NK-92 treated with Interleukin-12 subunit alpha and Interleukin-12 subunit beta, amount 100 ng/mL, for 24 hours (cell line): ENCODE measurements at regions not wholly inside any gene's neighbourhood (a gene's known extent, or its start where the extent isn't known, plus 50 kb on each side); places are given as distances from the start of the nearest gene placed in this dataset.
"Not testable (repeated sequence)": the region's sequence is repeated elsewhere in the genome, so short reads cannot be mapped to it uniquely, and the experiment has no call there.

ENCODE experiments used
- DNase-seq: peaks from one replicate; lab custom pipeline; 2025; lab: John Stamatoyannopoulos, UW

DNA sequence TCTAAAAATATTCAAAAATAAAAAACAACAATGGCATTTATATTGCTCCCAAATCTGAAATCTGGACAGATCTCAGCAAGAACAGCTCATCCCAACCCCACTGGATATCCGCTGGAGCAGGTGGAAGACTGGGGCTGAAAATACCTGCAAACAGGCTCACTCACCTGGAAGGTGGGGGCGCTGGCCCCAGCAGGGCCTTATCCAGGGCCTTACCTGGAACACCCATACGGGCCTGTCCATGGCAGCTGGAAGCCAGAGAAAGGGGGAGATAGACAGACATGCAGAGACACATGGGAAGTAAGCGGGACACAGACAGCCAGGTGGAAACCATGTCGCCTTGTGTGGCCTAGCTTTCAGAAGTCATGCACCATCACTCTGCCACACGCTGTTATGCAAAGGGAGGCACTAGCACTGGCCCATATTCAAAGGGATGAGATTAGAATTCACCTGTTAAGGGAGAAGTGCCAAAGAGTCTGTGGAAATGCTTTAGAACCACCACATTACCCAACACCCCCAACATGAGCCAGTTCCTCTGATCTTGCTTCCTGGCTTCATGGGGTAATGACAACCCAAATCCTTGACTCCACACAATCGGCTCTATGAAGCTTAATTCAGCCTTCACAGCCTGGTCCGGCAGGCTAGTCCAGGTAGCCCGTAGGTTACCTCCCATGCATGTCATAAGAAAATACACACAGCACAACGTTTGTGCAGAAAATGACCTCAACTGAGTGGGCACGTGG lies 99.0 kb upstream of the CDYL start:
- no peak for DNase-seq

DNA sequence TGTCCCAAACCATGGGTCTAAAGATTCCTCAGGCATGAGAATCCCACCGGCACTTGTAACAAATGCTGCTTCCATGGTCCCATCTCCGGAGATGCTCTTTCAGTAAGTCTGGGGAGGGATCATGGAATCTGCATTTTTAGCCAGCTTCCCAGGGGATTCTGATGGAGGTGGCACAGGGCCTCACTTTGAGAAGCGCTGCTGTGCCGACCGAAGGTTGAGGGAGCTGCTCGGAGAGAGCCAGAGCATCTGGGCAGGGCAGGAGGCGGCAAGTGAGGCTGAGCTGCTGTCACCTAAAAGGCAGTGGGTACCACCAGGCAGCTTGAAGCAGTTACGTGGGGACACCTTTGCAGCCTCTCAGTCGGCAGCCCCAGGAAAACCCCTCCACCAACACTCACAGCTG lies 100.2 kb upstream of the CDYL start:
- DNase-seq = no peak

DNA sequence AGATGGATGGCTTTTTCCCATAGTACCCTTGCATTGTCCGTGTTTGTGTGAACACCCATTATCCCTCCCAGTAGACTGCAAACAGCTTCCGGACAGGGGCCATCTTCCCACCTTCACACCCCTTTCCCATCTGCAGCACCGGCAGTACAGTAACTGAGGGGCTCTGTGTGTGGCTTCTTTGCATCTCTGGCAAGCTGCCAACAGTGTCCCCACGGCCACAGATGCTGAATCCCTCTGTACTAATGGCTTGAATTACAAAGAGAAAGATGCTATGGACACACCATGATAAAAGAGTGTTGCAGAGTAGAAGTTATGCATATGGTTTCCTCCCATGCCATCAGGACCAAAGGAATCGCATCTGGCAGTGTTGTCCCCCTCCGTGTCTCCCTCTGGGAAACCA lies 101.1 kb upstream of the CDYL start:
- no peak for DNase-seq

DNA sequence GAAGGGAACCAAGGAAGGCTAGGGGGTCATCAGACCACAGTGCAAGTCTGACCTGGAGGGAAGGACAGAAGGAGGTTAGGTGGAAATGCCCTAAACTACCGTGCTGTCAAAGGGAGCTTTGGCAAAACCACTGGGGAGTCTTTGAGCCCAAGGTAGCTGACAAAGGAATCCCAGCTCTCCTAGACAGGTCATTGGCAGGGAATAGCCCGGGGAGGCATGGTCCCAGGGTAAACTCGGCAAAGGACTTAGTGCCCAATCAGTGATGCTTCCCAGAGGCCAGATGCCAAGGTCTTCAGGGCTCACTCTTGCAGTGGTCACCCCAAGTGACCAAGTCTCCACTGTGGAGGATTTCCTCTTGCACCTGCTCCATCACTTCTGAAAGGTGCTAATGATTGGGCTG lies 102.3 kb upstream of the CDYL start:
- no peak for DNase-seq

DNA sequence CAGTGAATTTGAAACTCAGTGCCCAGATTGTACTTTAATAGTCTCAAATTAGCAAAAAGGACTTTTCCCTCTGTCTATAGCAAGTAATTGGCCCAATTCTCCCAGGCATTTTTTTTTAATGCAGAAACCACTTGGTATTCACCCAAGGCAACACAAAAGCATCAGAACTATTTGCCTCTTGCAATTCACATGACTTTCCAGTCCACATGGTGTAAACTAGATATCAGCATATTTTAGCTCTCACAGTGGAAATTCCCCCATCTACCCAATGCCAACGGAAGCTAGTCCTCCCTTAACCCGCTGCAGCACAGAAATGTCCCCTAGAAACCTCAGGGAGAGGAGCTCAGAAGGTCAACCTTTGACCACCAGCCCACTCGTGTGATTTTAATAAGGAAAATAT lies 103.4 kb upstream of the CDYL start:
- no peak for DNase-seq

DNA sequence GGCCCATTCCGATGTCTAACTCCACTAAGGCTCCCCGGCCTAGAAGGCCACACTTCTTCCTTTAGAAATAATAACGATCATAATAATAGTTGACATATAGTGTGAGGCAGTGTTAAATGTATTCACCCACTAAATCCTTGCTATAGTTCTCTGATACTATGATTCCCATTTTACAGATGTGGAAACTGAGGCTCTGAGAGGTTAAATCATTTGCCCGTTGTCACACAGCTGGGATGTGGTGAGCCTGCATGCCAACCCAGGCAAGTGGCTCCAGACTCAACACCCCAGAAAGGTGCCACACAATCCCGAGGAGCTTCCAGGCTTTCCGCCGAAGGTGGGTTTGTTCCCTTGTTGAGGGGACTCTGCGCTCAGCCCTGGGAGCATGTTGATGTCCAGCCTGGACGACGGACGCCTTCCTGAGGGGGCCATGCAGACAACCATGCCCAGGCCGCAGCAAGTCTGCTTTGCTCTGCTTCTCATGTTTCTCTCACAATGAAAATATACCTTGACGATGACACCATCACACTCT lies 104.6 kb upstream of the CDYL start:
- no peak for DNase-seq

DNA sequence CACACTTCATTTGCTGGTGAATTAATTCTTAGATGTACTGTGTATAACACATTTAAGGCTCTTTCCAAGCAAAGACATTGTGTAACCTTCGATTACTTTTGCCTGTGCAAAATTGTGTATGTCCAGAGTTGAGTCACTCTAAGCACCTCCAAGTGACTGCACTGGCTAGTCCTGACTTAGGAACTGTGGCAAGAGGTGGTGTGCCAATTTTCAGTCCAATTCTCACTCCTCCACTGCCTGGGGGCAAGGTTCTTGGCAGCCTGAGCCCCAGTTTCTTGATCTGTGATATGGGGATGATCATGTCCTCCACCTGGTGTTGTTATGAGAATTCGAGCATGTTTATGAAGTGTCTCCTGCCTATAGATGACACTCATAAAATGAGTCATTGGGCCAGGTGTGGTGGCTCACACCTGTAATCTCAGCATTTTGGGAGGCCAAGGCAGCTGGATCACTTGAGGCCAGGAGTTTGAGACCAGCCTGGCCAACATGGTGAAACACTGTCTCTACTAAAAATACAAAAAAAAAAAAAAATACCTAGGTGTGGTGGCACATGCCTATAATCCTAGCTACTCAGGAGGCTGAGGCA lies 105.3 kb upstream of the CDYL start:
- no peak for DNase-seq

DNA sequence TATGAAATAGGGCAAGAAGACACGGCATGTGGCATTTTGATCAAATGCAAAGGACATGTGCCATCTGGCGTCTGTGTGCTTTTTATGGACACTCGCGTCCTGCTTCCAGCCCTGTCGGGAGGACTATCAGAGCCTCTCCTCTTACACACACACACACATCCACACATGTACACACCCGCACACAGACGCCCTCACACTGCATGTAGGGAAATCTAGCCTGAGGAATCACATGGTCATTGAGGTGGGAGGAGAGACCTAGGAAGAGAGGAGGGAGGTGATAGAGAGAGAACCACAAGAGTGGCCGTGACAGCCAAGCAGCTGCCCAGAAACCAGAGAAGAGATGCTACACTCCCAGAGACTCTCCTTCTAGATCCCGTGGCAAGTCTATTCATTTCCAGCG lies 105.9 kb upstream of the CDYL start:
- DNase-seq = no peak

DNA sequence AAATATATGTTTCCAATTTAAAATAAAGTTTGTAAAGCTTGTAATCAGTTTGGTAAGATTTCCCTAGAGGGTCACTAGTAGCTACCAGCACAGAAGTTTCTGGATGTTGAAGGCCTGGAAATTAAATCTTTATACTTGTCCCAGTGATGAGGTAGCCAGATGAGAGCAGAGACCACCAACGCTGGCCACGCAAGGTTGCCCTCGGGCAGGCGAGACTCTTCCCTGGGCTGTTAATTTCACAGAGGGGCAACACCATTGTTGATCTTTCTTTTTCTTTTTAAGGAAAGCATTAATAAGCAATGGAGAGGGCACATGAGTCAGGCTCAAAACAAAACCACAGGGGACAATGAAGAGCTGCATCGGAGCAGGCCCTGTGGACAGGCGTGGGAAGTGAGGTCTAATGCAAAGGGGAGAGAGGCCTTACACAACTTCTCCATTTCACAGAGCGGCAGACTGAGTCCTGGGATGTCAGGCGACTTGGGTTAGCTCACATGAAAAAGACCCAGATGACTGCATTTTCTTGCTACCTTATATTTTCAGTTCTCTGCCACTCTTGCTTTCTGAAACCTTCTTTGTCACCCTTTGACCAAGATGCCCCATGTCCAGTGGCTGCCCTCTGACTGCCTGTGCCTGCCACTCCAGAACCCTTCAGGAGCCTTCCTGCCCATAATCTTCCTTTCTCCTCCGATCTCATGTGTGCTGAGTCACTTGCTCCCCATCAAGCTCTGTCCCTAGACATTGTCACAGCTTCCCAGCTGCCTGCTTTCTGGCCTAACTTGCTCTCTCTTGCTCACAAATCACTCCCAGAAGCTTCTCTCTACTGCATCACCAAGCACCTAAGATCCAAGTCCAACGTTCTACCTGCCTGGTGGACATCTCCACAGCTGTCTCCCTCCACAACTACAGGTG lies 107.7 kb upstream of the CDYL start:
- peak; percentile 39 for DNase-seq

DNA sequence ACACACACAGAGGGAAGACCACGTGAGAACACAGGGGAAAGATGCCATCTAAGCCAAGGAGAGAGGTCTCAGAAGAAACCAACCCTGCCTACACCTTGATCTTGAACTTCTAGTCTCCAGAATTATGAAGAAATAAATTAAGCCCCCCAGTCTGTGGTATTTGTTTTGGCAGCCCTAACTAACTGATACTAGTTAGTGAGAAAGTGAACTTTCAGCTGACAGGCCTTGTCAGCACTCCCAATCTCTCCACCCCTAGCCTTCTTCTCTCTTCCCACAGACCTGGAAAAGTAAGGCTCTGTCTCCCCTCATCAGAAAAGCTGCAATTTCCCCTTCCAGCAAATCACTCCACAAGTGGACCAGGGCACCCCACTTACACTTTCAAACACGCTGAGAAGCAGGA lies 108.6 kb upstream of the CDYL start:
- no peak for DNase-seq

DNA sequence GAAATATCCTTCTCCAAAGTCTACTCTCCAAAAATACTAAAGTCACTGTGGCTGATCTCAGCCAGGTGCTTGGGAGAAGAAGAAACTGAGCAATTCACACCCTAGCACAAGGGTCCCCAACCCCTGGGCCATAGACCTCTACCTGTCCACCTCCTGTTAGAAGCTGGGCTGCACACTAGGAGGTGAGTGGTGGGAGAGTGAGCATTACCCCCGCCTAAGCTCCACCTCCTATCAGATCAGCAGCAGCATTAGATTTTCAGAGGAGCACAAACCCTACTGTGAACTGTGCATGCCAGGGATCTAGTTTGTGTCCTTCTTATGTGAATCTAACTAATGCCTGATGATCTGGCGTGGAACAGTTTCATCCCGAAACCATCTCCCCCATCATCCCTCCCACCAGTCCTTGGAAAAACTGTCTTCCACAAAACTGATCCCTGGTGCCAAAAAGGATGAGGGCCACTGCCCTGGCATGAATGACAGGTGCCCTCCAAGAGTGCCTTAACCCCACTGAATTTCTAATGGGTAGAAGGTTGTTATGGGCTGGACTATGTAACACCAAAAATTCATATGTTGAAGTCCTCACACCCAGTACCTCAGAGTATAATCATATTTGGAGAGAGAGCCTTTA lies 109.2 kb upstream of the CDYL start:
- DNase-seq = no peak

DNA sequence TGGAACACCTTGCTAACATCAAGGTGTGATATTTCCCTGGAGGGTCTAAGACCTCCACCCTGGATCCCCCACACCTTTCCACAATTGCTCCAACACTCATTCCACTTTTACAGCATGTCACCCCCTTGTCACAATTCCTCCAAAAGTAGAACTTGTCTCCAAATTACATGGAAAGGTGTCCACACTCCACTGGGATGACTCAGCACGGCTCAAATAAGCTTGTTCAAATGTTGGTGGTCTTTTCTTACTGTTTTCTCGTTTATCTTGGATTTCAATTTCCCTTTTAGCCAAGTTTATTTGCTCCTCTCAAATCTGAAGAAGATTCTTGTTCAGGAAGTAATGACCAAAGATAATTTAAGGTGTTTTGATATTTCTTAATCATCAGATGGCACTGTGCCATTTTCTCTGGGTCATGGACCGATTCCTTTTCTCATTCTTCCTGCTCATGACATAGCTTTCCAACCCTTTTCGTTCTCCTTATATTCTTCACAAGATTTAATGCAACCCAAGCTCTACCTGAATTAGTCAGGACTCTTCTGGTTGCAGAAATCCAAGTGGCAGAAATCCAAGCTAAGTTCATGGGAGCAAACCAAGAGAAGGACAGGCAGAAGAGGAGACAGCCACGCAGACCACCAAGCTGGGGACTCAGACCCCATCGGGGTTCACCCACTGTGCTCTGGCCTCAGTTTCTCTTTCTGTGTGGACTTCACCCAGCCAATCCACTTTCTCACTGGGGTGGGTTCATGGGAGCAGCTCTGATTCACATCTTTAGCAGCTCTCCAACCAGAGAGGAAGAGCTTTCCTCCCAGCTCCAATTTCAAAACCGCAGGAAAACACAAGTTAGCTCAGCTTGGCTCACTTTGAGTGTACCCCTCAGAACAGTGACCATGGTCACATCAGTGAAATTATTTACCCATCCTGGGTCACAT lies 110.5 kb upstream of the CDYL start:
- DNase-seq = no peak

DNA sequence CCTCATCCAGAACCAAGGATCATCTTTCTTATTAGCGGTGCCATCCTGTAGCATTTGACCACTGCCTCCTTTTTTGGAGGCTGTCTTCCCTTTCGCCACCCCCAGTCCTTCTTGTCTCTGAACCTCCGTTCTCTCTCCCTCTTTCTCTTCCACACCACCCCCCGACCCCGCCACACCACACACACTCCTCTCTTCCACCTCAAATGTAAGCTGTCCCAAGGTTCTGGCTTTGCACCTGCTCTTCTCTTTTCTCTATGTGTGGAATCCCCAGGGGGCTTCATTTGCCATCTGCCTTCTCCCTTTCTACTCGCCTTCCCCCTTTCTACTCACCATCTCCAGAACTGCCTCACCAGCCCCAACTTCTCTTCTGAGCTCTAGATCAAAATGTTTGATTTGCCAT lies 111.3 kb upstream of the CDYL start:
- DNase-seq = no peak

DNA sequence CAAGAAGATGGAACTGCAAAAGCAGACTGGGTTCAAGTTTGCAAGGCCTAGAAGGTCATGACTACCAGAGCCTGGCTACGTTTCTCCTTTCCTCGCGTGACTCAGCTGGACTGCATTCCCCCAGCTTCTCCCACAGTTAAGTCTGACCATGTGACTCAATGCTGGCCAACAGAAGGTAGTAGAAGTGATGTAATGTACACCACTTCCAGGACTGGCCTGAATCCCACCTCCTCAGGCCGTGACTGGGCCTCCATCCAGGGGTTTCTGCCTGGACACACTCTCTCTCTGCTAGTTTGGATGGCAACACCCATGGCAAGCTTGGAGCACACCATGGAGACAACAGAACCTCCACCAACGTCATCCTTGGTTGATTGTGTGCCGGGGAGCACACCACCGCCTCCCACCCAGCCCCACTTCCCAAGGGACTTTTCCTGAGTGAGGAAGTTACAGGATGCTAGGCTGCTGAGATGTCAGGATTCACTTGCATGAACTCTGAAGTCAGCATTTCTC lies 112.0 kb upstream of the CDYL start:
- no peak for DNase-seq

DNA sequence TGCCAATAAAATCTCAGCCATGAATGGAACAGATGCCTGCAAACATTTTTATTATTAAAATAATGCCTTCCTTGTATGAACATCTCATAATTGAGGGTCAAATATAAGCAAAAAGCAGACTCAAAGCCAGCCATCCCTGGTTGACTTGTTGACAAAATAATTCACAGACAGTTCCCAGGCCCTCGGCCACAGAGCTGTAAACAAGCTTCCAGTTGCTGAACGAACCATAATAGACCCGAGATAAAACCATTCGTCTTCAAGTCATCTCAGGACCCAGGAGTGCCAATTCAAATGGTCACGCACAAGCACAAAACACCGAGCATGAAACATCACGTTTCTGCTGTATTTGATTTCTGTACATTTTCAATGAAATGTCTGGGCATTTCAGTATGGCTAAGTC lies 113.3 kb upstream of the CDYL start:
- DNase-seq = no peak

DNA sequence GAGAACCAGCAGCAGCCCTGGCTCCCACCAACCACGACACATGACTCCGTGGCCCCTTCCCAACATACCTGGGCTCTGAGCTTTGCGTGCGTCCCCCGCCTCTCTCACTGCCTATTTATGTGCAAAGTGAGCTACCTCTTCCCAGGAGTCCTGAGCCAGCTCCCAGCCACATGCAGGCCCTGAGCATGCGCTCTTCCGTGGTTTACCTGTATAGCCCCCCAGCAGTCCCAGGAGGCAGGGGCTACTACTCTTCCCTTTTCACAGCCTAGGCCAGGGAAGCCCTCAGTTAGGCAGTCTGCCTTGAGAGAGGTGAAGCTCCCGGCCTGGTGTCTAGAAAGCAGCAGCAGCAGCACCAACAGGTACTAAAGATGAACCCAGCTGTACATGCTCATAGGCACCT lies 114.8 kb upstream of the CDYL start:
- no peak for DNase-seq

DNA sequence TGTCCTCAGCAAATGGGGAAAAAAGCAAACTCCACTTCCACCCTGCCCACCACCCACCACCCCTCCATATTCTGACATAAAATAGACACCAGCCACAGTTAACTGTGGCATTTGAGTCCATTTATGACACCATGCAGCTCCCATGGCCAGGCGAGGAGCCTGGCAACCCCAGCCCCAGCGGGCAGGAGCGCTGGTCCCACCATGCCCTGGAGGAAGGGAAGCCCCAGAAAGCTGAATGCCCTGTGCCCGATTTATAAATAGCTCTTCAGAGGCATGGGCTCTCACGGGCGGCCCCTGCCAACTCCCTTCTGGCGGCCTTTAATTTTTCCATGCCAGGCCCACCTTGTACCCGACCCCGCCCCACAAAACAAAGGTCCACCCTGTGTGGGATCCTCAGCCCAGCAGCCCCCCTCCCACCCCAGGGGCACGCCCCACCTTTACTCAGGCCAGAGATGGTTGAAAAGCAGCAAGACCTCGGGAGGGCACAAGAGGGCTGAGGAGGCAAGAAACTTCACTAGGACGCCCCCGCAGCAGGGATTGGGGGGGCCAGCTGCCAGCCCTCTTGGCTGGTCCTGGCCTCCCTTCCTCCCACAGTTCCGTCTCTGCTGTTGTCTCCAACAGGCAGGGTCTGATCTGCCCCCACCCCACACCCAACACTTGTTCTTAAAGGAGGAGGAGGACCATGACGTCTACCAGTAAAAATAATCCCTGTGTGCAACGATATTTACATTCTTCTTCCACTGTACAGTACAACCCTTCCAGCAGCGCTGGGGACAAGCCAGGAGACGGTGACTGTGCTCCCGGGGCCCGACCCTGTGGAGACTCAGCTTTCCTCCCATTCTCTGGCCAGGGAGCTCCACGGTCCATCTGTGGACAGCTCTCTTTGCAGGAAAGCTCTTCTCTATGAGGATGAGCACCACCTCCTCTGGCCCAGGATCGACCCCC lies 115.6 kb upstream of the CDYL start:
- DNase-seq = no peak

DNA sequence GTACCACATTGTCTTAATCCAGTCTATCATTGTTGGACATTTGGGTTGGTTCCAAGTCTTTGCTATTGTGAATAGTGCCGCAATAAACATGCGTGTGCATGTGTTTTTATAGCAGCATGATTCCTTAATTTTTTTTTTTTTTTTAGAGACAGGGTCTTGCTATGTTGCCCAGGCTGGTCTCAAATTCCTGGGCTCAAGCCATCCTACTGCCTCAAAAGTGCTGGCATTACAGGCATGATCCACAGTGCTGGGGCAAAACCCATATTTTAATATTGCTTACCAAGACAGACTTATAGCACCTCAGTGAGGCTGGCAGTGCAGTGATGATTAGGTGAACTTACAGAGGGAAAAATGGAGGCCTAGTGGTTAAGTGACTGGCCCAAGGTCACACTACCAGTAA lies 116.5 kb upstream of the CDYL start:
- not testable (repeated sequence) for DNase-seq

DNA sequence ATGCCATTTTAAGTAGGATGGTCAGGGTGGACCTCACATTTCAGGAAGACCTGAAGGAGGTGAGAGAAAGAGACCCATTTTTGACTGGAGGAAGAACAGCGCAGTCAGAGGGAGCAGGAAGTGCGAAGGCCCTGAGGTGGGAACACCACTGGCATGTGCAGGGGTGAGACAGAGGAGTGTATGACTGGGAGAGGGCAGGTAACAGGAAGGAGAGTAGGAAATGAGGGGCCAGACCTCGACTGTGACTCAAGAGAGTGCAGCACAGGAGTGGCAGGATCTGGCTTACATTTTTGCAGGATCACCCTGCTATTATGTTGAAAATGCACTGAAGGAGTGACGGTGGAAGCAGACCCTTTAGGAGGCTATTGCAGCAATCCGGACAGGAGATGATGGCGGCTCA lies 117.7 kb upstream of the CDYL start:
- no peak for DNase-seq

DNA sequence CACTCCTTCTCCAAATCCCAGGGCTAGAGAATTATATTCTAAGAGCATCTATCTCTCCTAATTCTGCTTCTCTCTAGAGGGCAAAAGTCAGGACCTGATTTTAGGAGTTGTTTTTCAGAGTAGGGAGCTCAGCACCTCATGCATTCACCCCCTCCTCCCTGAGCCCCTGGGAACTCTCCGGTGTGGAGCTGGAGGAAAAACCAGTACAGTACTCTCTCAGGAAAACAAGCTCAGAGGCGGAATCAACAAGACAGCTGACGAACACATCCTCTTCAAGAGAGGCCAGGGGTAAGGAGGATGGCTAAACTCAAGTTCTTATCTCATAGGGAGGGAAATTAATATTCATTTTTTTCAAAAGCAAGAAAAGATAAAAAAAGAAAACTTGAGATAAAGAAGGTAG lies 120.1 kb upstream of the CDYL start:
- DNase-seq = no peak
